ENCODE measurements at regions not wholly inside any gene's neighbourhood (a gene's known extent, or its start where the extent isn't known, plus 50 kb on each side); places are given as distances from the start of the nearest gene placed in this dataset.

GRCh38 chr3:72436863-72437592, 411.2 kb downstream of the SHQ1 start:
- POLR2A ChIA-PET = interaction anchor here (0.6 to 1.1 kb wide), 2 partner anchors 10 to 142 kb away, joined by 3 read pairs; partner anchors contain the start of gene RYBP
- DNase-seq (no peak), ATAC-seq (ENCODE audit: low read depth) (no peak)
- intact Hi-C loops (cut with micrococcal nuclease) = no loop called here
- Mint-ChIP-seq H3K9me3 (no peaks in the 10 kb centered on the region), H3K27me3 (no peaks in the 10 kb centered on the region), H3K36me3 (ENCODE audit: low read depth) (peaks cover 33% of the 10 kb centered on the region), H3K4me1 (peaks cover 71% of the 10 kb centered on the region), H3K27ac (no peak overlapping the region), H3K4me3 (no peak overlapping the region)
- CTCF ChIA-PET = no interaction called here
- no peak for TF ChIP-seq CTCF (IDR thresholded peaks at IDR 0.05)

- DNase-seq (no peak), ATAC-seq (ENCODE audit: low read depth) (no peak)
- Mint-ChIP-seq H3K4me1 (peaks cover 64% of the 10 kb centered on the region), H3K27ac (no peak overlapping the region), H3K36me3 (ENCODE audit: low read depth) (peaks cover 34% of the 10 kb centered on the region), H3K27me3 (no peaks in the 10 kb centered on the region), H3K9me3 (no peaks in the 10 kb centered on the region), H3K4me3 (no peak overlapping the region)
- CTCF ChIA-PET = no interaction called here
- TF ChIP-seq CTCF (IDR thresholded peaks at IDR 0.05) = no peak
- intact Hi-C loops (cut with micrococcal nuclease) = no loop called here
- POLR2A ChIA-PET = no interaction called here
These were observed 413.9 kb downstream of the SHQ1 start for GRCh38 chr3:72434296-72434695.

- Mint-ChIP-seq H3K4me1 (peaks cover 63% of the 10 kb centered on the region), H3K27ac (no peak overlapping the region), H3K9me3 (no peaks in the 10 kb centered on the region), H3K27me3 (no peaks in the 10 kb centered on the region), H3K36me3 (ENCODE audit: low read depth) (peaks cover 16% of the 10 kb centered on the region), H3K4me3 (no peak overlapping the region)
- DNase-seq (no peak), ATAC-seq (ENCODE audit: low read depth) (no peak)
- no peak for TF ChIP-seq CTCF (IDR thresholded peaks at IDR 0.05)
- intact Hi-C loops (cut with micrococcal nuclease) = no loop called here
- POLR2A ChIA-PET = no interaction called here
- CTCF ChIA-PET = no interaction called here
These were observed 416.0 kb downstream of the SHQ1 start for GRCh38 chr3:72432246-72432645.

- H3K27me3 Mint-ChIP-seq = no peaks in the 10 kb centered on the region
- H3K27ac Mint-ChIP-seq = no peak overlapping the region
- ChIA-PET POLR2A (no interaction called here), CTCF (no interaction called here)
- no peak overlapping the region for H3K4me3 Mint-ChIP-seq
- no peaks in the 10 kb centered on the region for H3K9me3 Mint-ChIP-seq
- intact Hi-C loops (cut with micrococcal nuclease) = loop anchor here (1.0 to 5.0 kb wide), 3 partner anchors 11 to 153 kb away; no protein-coding TSS in a partner anchor
- H3K4me1 Mint-ChIP-seq = peaks cover 85% of the 10 kb centered on the region
- TF ChIP-seq CTCF (IDR thresholded peaks at IDR 0.05) = no peak
- DNase-seq (no peak), ATAC-seq (ENCODE audit: low read depth) (no peak)
- peaks cover 10% of the 10 kb centered on the region for H3K36me3 Mint-ChIP-seq (ENCODE audit: low read depth)
These were observed 418.5 kb downstream of the SHQ1 start for GRCh38 chr3:72429589-72430353.

- Mint-ChIP-seq H3K4me1 (peaks cover 85% of the 10 kb centered on the region), H3K4me3 (no peak overlapping the region), H3K27ac (no peak overlapping the region), H3K27me3 (no peaks in the 10 kb centered on the region), H3K36me3 (ENCODE audit: low read depth) (peaks cover 8% of the 10 kb centered on the region), H3K9me3 (no peaks in the 10 kb centered on the region)
- ChIA-PET POLR2A (no interaction called here), CTCF (no interaction called here)
- ATAC-seq (ENCODE audit: low read depth) = no peak
- no peak for DNase-seq
- intact Hi-C loops (cut with micrococcal nuclease) = loop anchor here (5.0 kb wide), 2 partner anchors 37 to 153 kb away; no protein-coding TSS in a partner anchor
- no peak for TF ChIP-seq CTCF (IDR thresholded peaks at IDR 0.05)
These were observed 419.4 kb downstream of the SHQ1 start for GRCh38 chr3:72428803-72429202.
